IPS-20b (cell line): ENCODE measurements at regions not wholly inside any gene's neighbourhood (a gene's known extent, or its start where the extent isn't known, plus 50 kb on each side); places are given as distances from the start of the nearest gene placed in this dataset.

ENCODE experiments used
- H3K27ac ChIP-seq: one replicate; pipeline ENCODE4 v1.5.1; 2013; ENCODE audit warnings: low read length
- H3K27me3 ChIP-seq: 2 replicates; pipeline ENCODE4 v1.6.1; 2013; ENCODE audit warnings: mild to moderate bottlenecking, low read length, inconsistent platforms; ENCODE audit not compliant: insufficient read depth
- H3K36me3 ChIP-seq: 2 replicates; pipeline ENCODE4 v1.6.1; 2013; ENCODE audit warnings: low read depth, mild to moderate bottlenecking, inconsistent platforms, low read length, moderate library complexity; ENCODE audit not compliant: insufficient read depth
- H3K4me1 ChIP-seq: 2 replicates; pipeline ENCODE4 v1.6.1; 2013; ENCODE audit warnings: mild to moderate bottlenecking, control low read depth, inconsistent platforms, low read length, moderate library complexity; ENCODE audit not compliant: insufficient read depth
- H3K4me3 ChIP-seq: 2 replicates; pipeline ENCODE4 v1.5.1; 2013; ENCODE audit warnings: mild to moderate bottlenecking, low read length, inconsistent platforms
- H3K9ac ChIP-seq: 2 replicates; pipeline ENCODE4 v1.6.1; 2013; ENCODE audit warnings: low read depth, mild to moderate bottlenecking, inconsistent platforms, low read length, moderate library complexity
- H3K9me3 ChIP-seq: 2 replicates; pipeline ENCODE4 v1.6.1; 2013; ENCODE audit warnings: mild to moderate bottlenecking, low read depth, low read length, inconsistent platforms; ENCODE audit not compliant: insufficient read depth

GRCh38 chr14:104392396-104393198 lies 187.0 kb upstream of the C14orf180 start:
- H3K4me1 ChIP-seq = no peaks in the 10 kb centered on the region
- peaks cover 2% of the 10 kb centered on the region; the same call in 1 of the 2 replicates for H3K9me3 ChIP-seq
- H3K36me3 ChIP-seq = no peaks in the 10 kb centered on the region
- H3K4me3 ChIP-seq = no peak overlapping the region
- no peak overlapping the region for H3K9ac ChIP-seq
- no peaks in the 10 kb centered on the region for H3K27me3 ChIP-seq
- no peak overlapping the region for H3K27ac ChIP-seq

- no peaks in the 10 kb centered on the region for H3K27me3 ChIP-seq
- H3K27ac ChIP-seq = no peak overlapping the region
- H3K4me3 ChIP-seq = no peak overlapping the region
- H3K4me1 ChIP-seq = no peaks in the 10 kb centered on the region
- H3K36me3 ChIP-seq = no peaks in the 10 kb centered on the region
- no peak overlapping the region for H3K9ac ChIP-seq
- H3K9me3 ChIP-seq = peaks cover 8% of the 10 kb centered on the region; the same call in 1 of the 2 replicates
These were observed 186.2 kb upstream of the C14orf180 start for GRCh38 chr14:104393199-104393897.

GRCh38 chr14:104393898-104394381 lies 185.6 kb upstream of the C14orf180 start:
- Histone ChIP-seq H3K9ac (no peak overlapping the region), H3K4me3 (no peak overlapping the region), H3K9me3 (peaks cover 10% of the 10 kb centered on the region; the same call in 1 of the 2 replicates), H3K36me3 (no peaks in the 10 kb centered on the region), H3K27ac (no peak overlapping the region), H3K27me3 (no peaks in the 10 kb centered on the region), H3K4me1 (no peaks in the 10 kb centered on the region)

- no peak overlapping the region for H3K27ac ChIP-seq
- H3K4me3 ChIP-seq = no peak overlapping the region
- H3K9ac ChIP-seq = no peak overlapping the region
- H3K36me3 ChIP-seq = no peaks in the 10 kb centered on the region
- H3K27me3 ChIP-seq = no peaks in the 10 kb centered on the region
- no peaks in the 10 kb centered on the region for H3K4me1 ChIP-seq
- peaks cover 10% of the 10 kb centered on the region; the same call in 1 of the 2 replicates for H3K9me3 ChIP-seq
These were observed 185.1 kb upstream of the C14orf180 start for GRCh38 chr14:104394409-104394851.

- Histone ChIP-seq H3K4me1 (no peaks in the 10 kb centered on the region), H3K27ac (no peak overlapping the region), H3K4me3 (no peak overlapping the region)
These were observed 184.3 kb upstream of the C14orf180 start for GRCh38 chr14:104395276-104395675.

GRCh38 chr14:104395941-104396681 lies 183.5 kb upstream of the C14orf180 start:
- no peak overlapping the region for H3K4me3 ChIP-seq
- H3K27ac ChIP-seq = no peak overlapping the region
- H3K4me1 ChIP-seq = no peaks in the 10 kb centered on the region
- no peaks in the 10 kb centered on the region for H3K36me3 ChIP-seq
- H3K9ac ChIP-seq = no peak overlapping the region
- no peaks in the 10 kb centered on the region for H3K27me3 ChIP-seq
- H3K9me3 ChIP-seq = peaks cover 10% of the 10 kb centered on the region; the same call in 1 of the 2 replicates

More at GRCh38 chr14:104395276-104395675, 184.3 kb upstream of the C14orf180 start:
- H3K9ac ChIP-seq = no peak overlapping the region
- H3K27me3 ChIP-seq = no peaks in the 10 kb centered on the region
- peaks cover 10% of the 10 kb centered on the region; the same call in 1 of the 2 replicates for H3K9me3 ChIP-seq
- H3K36me3 ChIP-seq = no peaks in the 10 kb centered on the region

- peaks cover 10% of the 10 kb centered on the region; the same call in 1 of the 2 replicates for H3K9me3 ChIP-seq
These were observed 182.7 kb upstream of the C14orf180 start for GRCh38 chr14:104396682-104397470.

GRCh38 chr14:104397956-104398355 lies 181.6 kb upstream of the C14orf180 start:
- H3K27me3 ChIP-seq = no peaks in the 10 kb centered on the region
- H3K27ac ChIP-seq = no peak overlapping the region
- H3K9ac ChIP-seq = no peak overlapping the region
- no peak overlapping the region for H3K4me3 ChIP-seq
- no peaks in the 10 kb centered on the region for H3K4me1 ChIP-seq
- peaks cover 10% of the 10 kb centered on the region; the same call in 1 of the 2 replicates for H3K9me3 ChIP-seq
- no peaks in the 10 kb centered on the region for H3K36me3 ChIP-seq

More at GRCh38 chr14:104396682-104397470, 182.7 kb upstream of the C14orf180 start:
- Histone ChIP-seq H3K27ac (no peak overlapping the region), H3K9ac (no peak overlapping the region), H3K4me3 (no peak overlapping the region), H3K4me1 (no peaks in the 10 kb centered on the region), H3K27me3 (no peaks in the 10 kb centered on the region), H3K36me3 (no peaks in the 10 kb centered on the region)

- no peak overlapping the region for H3K9ac ChIP-seq
- H3K4me1 ChIP-seq = peaks cover 4% of the 10 kb centered on the region; the same call in 1 of the 2 replicates
- no peak overlapping the region for H3K4me3 ChIP-seq
- peaks cover 10% of the 10 kb centered on the region; the same call in 1 of the 2 replicates for H3K9me3 ChIP-seq
- H3K27ac ChIP-seq = no peak overlapping the region
- H3K36me3 ChIP-seq = no peaks in the 10 kb centered on the region
- no peaks in the 10 kb centered on the region for H3K27me3 ChIP-seq
These were observed 180.9 kb upstream of the C14orf180 start for GRCh38 chr14:104398656-104399055.

GRCh38 chr14:104399432-104400155 lies 180.0 kb upstream of the C14orf180 start:
- H3K27ac ChIP-seq = no peak overlapping the region
- H3K9ac ChIP-seq = no peak overlapping the region
- no peak overlapping the region for H3K4me3 ChIP-seq
- H3K27me3 ChIP-seq = no peaks in the 10 kb centered on the region
- H3K36me3 ChIP-seq = no peaks in the 10 kb centered on the region
- H3K4me1 ChIP-seq = peaks cover 11% of the 10 kb centered on the region; the same call in 1 of the 2 replicates
- H3K9me3 ChIP-seq = peaks cover 10% of the 10 kb centered on the region; the same call in 1 of the 2 replicates
